Ovary (tissue), 3 donors: ENCODE measurements at regions not wholly inside any gene's neighbourhood (a gene's known extent, or its start where the extent isn't known, plus 50 kb on each side); places are given as distances from the start of the nearest gene placed in this dataset.

Experiments used
- CTCF ChIP-seq, 3 donors: fragments of 450-650 bp in 2 of 3; fragments of 200-600 bp in 1 of 3; IDR thresholded peaks; one replicate each; pipeline versions ENCODE4 v1.5.1 to v1.8.0; 2016 to 2022; ENCODE audit warnings: antibody characterized with exemption in 3 of 3, mild to moderate bottlenecking in 1 of 3
- EP300 ChIP-seq: sonication (generic); formaldehyde crosslinking; IDR thresholded peaks from one replicate; pipeline ENCODE4 v1.6.1; 2017; ENCODE audit warnings: antibody characterized with exemption
- donor health status: DM: no; HTN: no; CAD: no.

GRCh38 chr12:78375461-78375860 is 489.1 kb upstream of the SYT1 start:
- TF ChIP-seq EP300, result no peak
- TF ChIP-seq CTCF (IDR thresholded peaks at IDR 0.05), result no peak
